Heart right ventricle (tissue), 16 donors: ENCODE measurements at regions not wholly inside any gene's neighbourhood (a gene's known extent, or its start where the extent isn't known, plus 50 kb on each side); places are given as distances from the start of the nearest gene placed in this dataset.
A peak's percentile ranks its signal among the peaks of the same experiment; 100 is the strongest.

Experiments used
- ATAC-seq, 8 donors: fragments of 200-7000 bp; cut with Tn5 transposase; one replicate each; pipeline ENCODE4 v1.9.1; 2020; ENCODE audit warnings: mild to moderate bottlenecking in 8 of 8, moderate library complexity in 8 of 8, moderate number of reproducible peaks in 1 of 8
- DNase-seq, 2 donors: peaks; one replicate each; pipeline ENCODE4 v3.0.0-alpha.2; 2020
- H3K27ac ChIP-seq, 10 donors: fragments of 200-600 bp; sonication (generic) in 2 of 10; one replicate each; pipeline versions ENCODE4 v1.5.0 to v1.8.0; 2020 to 2022; ENCODE audit warnings: mild to moderate bottlenecking in 3 of 10
- H3K27me3 ChIP-seq, 7 donors: fragments of 200-600 bp; one replicate each; pipeline ENCODE4 v1.8.0; 2021 to 2022; ENCODE audit warnings: mild to moderate bottlenecking in 2 of 7
- H3K36me3 ChIP-seq, 9 donors: fragments of 200-600 bp; sonication (generic) in 1 of 9; one replicate each; pipeline versions ENCODE4 v1.5.0 to v1.8.0; 2020 to 2022; ENCODE audit warnings: mild to moderate bottlenecking in 2 of 9
- H3K4me1 ChIP-seq, 9 donors: fragments of 200-600 bp; sonication (generic) in 1 of 9; one replicate each; pipeline versions ENCODE4 v1.5.0 to v1.8.0; 2020 to 2022; ENCODE audit warnings: mild to moderate bottlenecking in 4 of 9
- H3K4me3 ChIP-seq, 10 donors: fragments of 200-600 bp; sonication (generic) in 2 of 10; one replicate each; pipeline versions ENCODE4 v1.5.0 to v1.8.0; 2020 to 2022; ENCODE audit warnings: mild to moderate bottlenecking in 7 of 10, moderate library complexity in 2 of 10
- H3K9me3 ChIP-seq, 11 donors: fragments of 200-600 bp in 10 of 11; sonication (generic) in 2 of 11; one replicate each; pipeline versions ENCODE4 v1.5.0 to v1.8.0; 2013 to 2022; ENCODE audit warnings: mild to moderate bottlenecking in 2 of 11, control low read depth in 1 of 11, moderate library complexity in 1 of 11
- CTCF ChIP-seq, 9 donors: fragments of 200-600 bp; sonication (generic) in 2 of 9; IDR thresholded peaks; one replicate each; pipeline versions ENCODE4 v1.5.0 to v1.8.0; 2021 to 2022; ENCODE audit warnings: antibody characterized with exemption in 9 of 9, mild to moderate bottlenecking in 5 of 9, moderate library complexity in 1 of 9
- WGBS, 2 donors: extraction: QIAGEN DNeasy Blood & Tissue Kit; methylation state at CpG; one replicate each; pipeline ENCODE4 v1.1.7; 2013; ENCODE audit warnings: inconsistent platforms in 1 of 2; 5-methylcytosine and 5-hydroxymethylcytosine counted together
- intact Hi-C, 10 donors: fragments of 100-400 bp; cut with DNase I; formaldehyde crosslinking; loops; one replicate each; pipeline versions ENCODE4 v1.11.1 to v1.14.2; 2022
- donor health status: Arrhythmogenic right ventricular cardiomyopathy.
- donor health status: ischemic (EF 13 %, LVEDD 7.1; RV severe dilation, severe dysfunction).
- donor health status: healthy with polysubstance abuse.
- donor health status: DM: no; HTN: yes; CAD: no.
- donor health status: DM: no; HTN: no; CAD: no.
- donor health status: ischemic (EF 25% LVEDD 6.9; RV normal size, moderate dysfunction).
- donor health status: ischemic (EF 25% LVEDD 5.7; RV mildly dilated, moderate dysfunction).
- donor health status: healthy.
- donor health status: DM: yes; HTN: yes; CAD: no.
- donor health status: Ischemic cardiomyopathy.
- donor health status: ischemic (EF 35%, LVEDD 5.7; RV mildly dilated, moderate dysfunction).
- donor health status: nonischemic (EF 11% LVEDD 7.7; RV severe dilation, severe dysfunction).
- donor health status: DM: yes; HTN: yes; CAD: no.
- donor health status: PGD.
- donor health status: ischemic (EF 29% LVEDD 5.4; RV normal size, mild dysfunction).
- donor health status: nonischemic (EF 23%, LVEDD 6.1; RV moderate dilation, normal function).

- no peak for TF ChIP-seq CTCF (IDR thresholded peaks at IDR 0.05)
- Histone ChIP-seq H3K9me3 (peaks cover 0 to 33% (median 11%) of the 10 kb centered on the region in 11 donors), H3K4me1 (no peaks in the 10 kb centered on the region), H3K4me3 (no peak overlapping the region), H3K27me3 (no peaks in the 10 kb centered on the region), H3K27ac (no peak overlapping the region), H3K36me3 (no peaks in the 10 kb centered on the region)
- intact Hi-C loops = no loop called here
- DNase-seq (no peak), ATAC-seq (no peak)
Observed at GRCh38 chr2:7530001-7530400, 612.8 kb downstream of the RNF144A start.

- H3K4me1 ChIP-seq = no peaks in the 10 kb centered on the region
- WGBS, 2 donors = 81 to 82% methylated on average over 4 of the region's 4 CpGs
- H3K27ac ChIP-seq = no peak overlapping the region
- H3K9me3 ChIP-seq = peaks cover 0 to 7% (median 0%) of the 10 kb centered on the region in 11 donors
- no peak overlapping the region for H3K4me3 ChIP-seq
- H3K36me3 ChIP-seq = no peaks in the 10 kb centered on the region
- no peak for DNase-seq
- TF ChIP-seq CTCF (IDR thresholded peaks at IDR 0.05) = no peak
- intact Hi-C loops = no loop called here
- peaks cover 0 to 5% (median 0%) of the 10 kb centered on the region in 7 donors for H3K27me3 ChIP-seq
- ATAC-seq = no peak
Observed at GRCh38 chr2:7539077-7539476, 621.9 kb downstream of the RNF144A start.

DNA sequence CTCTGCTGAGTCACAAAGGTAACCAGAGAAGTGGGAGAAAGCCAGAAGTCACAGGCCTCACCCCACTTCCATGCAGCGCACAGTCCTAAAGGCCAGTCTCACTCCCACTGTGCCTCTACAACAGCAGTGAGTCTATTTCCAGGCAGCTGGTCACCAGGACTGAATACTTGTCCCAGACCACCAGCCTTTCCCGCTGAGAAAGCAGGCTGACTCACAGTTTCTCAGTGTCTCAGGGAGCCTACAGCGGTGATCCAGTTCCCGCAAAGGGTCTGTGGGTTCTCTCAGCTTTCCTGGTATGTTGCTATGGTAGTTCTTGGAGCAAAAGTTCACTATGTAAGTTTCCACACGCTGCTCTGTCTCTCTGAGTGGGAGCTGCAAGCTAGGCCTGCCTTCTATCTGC, 622.5 kb downstream of the RNF144A start:
- Histone ChIP-seq H3K4me3 (no peak overlapping the region), H3K27me3 (peaks cover 0 to 5% (median 0%) of the 10 kb centered on the region in 7 donors), H3K9me3 (peaks cover 0 to 7% (median 0%) of the 10 kb centered on the region in 11 donors), H3K4me1 (no peaks in the 10 kb centered on the region), H3K36me3 (no peaks in the 10 kb centered on the region), H3K27ac (no peak overlapping the region)
- ATAC-seq = no peak
- no peak for DNase-seq
- TF ChIP-seq CTCF (IDR thresholded peaks at IDR 0.05) = no peak
- intact Hi-C loops = no loop called here
- WGBS, 2 donors = 76 to 92% methylated on average over 5 of the region's 5 CpGs

GRCh38 chr2:7552825-7553570, 635.8 kb downstream of the RNF144A start:
- ATAC-seq = no peak
- no peak for DNase-seq
- peak overlapping the region in 2 of 10 donors; percentile 13 to 16 for H3K4me3 ChIP-seq
- TF ChIP-seq CTCF (IDR thresholded peaks at IDR 0.05) = no peak
- WGBS, 2 donors = 52 to 54% methylated on average over 5 of the region's 5 CpGs
- peaks cover 0 to 4% (median 0%) of the 10 kb centered on the region in 7 donors for H3K27me3 ChIP-seq
- no peak overlapping the region for H3K27ac ChIP-seq
- H3K9me3 ChIP-seq = peaks cover 0 to 7% (median 0%) of the 10 kb centered on the region in 11 donors
- intact Hi-C loops = no loop called here
- H3K36me3 ChIP-seq = no peaks in the 10 kb centered on the region
- no peaks in the 10 kb centered on the region for H3K4me1 ChIP-seq
